Mesenchymal stem cell (in vitro differentiated cells and primary cell): ENCODE measurements at regions not wholly inside any gene's neighbourhood (a gene's known extent, or its start where the extent isn't known, plus 50 kb on each side); places are given as distances from the start of the nearest gene placed in this dataset.

Source experiments
- DNase-seq: peaks from one replicate; pipeline ENCODE4 v3.0.0-alpha.2; 2013
- H2AFZ ChIP-seq: one replicate; pipeline ENCODE4 v1.6.1; 2013; ENCODE audit warnings: low read depth, mild to moderate bottlenecking, control low read depth, inconsistent platforms, low read length, moderate library complexity
- H2AK5ac ChIP-seq: 2 replicates; pipeline ENCODE4 v1.6.1; 2013; ENCODE audit warnings: low read length, moderate library complexity, mild to moderate bottlenecking, inconsistent platforms; ENCODE audit not compliant: severe bottlenecking
- H2BK120ac ChIP-seq: one replicate; pipeline ENCODE4 v1.6.1; 2013; ENCODE audit warnings: low read depth, mild to moderate bottlenecking, inconsistent platforms, low read length, moderate library complexity
- H2BK12ac ChIP-seq, 2 experiments: one replicate each; pipeline ENCODE4 v1.6.1; 2013; ENCODE audit warnings: inconsistent platforms in 2 of 2, low read length in 2 of 2, mild to moderate bottlenecking in 2 of 2, moderate library complexity in 2 of 2, control low read depth in 1 of 2
- H2BK15ac ChIP-seq: one replicate; pipeline ENCODE4 v1.6.1; 2013; ENCODE audit warnings: mild to moderate bottlenecking, low read depth, inconsistent platforms; ENCODE audit not compliant: poor library complexity, severe bottlenecking
- H2BK5ac ChIP-seq: 2 replicates; pipeline ENCODE4 v1.6.1; 2013; ENCODE audit warnings: low read depth, mild to moderate bottlenecking, low read length, control low read depth, inconsistent platforms; ENCODE audit not compliant: poor library complexity, severe bottlenecking
- H3K14ac ChIP-seq, 2 experiments: one replicate each; pipeline ENCODE4 v1.6.1; 2013; ENCODE audit warnings: inconsistent platforms in 2 of 2, low read length in 2 of 2, control low read depth in 1 of 2, mild to moderate bottlenecking in 1 of 2, moderate library complexity in 1 of 2
- H3K18ac ChIP-seq, 2 experiments: one replicate each; pipeline ENCODE4 v1.6.1; 2013; ENCODE audit warnings: inconsistent platforms in 2 of 2, low read length in 2 of 2, control low read depth in 1 of 2, low read depth in 1 of 2, mild to moderate bottlenecking in 1 of 2
- H3K23ac ChIP-seq, 2 experiments: one replicate each; pipeline ENCODE4 v1.6.1; 2013; ENCODE audit warnings: inconsistent platforms in 2 of 2, low read length in 2 of 2, mild to moderate bottlenecking in 2 of 2, moderate library complexity in 2 of 2, control low read depth in 1 of 2
- H3K27ac ChIP-seq: 2 replicates; pipeline ENCODE4 v1.5.1; 2013; ENCODE audit warnings: mild to moderate bottlenecking, moderate library complexity, low read length, control low read depth, inconsistent platforms; ENCODE audit not compliant: poor library complexity, severe bottlenecking
- H3K27me3 ChIP-seq, 2 experiments: 2 replicates each; pipeline versions ENCODE4 v1.6.1 to v1.7.0; 2013; ENCODE audit warnings: low read length in 2 of 2, mild to moderate bottlenecking in 2 of 2, moderate library complexity in 2 of 2, control low read depth in 1 of 2, inconsistent platforms in 1 of 2; ENCODE audit not compliant: control insufficient read depth in 1 of 2, insufficient read depth in 1 of 2
- H3K36me3 ChIP-seq, 2 experiments: 2 replicates each; pipeline versions ENCODE4 v1.6.1 to v1.7.0; 2013; ENCODE audit warnings: low read length in 2 of 2, control low read depth in 1 of 2, inconsistent platforms in 1 of 2, low read depth in 1 of 2, mild to moderate bottlenecking in 1 of 2; ENCODE audit not compliant: insufficient read depth in 2 of 2, control insufficient read depth in 1 of 2
- H3K4ac ChIP-seq, 2 experiments: one replicate each; pipeline ENCODE4 v1.6.1; 2013; ENCODE audit warnings: inconsistent platforms in 2 of 2, low read length in 2 of 2, mild to moderate bottlenecking in 2 of 2, moderate library complexity in 2 of 2, control low read depth in 1 of 2, low read depth in 1 of 2
- H3K4me1 ChIP-seq: 2 replicates; pipeline ENCODE4 v1.6.1; 2013; ENCODE audit warnings: low read depth, low read length, control low read depth; ENCODE audit not compliant: control insufficient read depth, insufficient read depth
- H3K4me2 ChIP-seq: 2 replicates; pipeline ENCODE4 v1.6.1; 2013; ENCODE audit warnings: low read length, mild to moderate bottlenecking, inconsistent platforms; ENCODE audit not compliant: poor library complexity, severe bottlenecking
- H3K4me3 ChIP-seq, 2 experiments: 2 replicates each; pipeline versions ENCODE4 v1.5.1 to v1.7.0; 2013; ENCODE audit warnings: low read length in 2 of 2, mild to moderate bottlenecking in 2 of 2, control low read depth in 1 of 2, low read depth in 1 of 2; ENCODE audit not compliant: insufficient read depth in 1 of 2
- H3K79me1 ChIP-seq: replicated peaks from 2 replicates; pipeline ENCODE4 v1.6.1; 2013; ENCODE audit warnings: mild to moderate bottlenecking, control low read depth, low read length, inconsistent platforms; ENCODE audit not compliant: poor library complexity, severe bottlenecking
- H3K9ac ChIP-seq: 2 replicates; pipeline ENCODE4 v1.7.0; 2013; ENCODE audit warnings: mild to moderate bottlenecking, low read length, moderate library complexity
- H3K9me3 ChIP-seq: 2 replicates; pipeline ENCODE4 v1.7.0; 2013; ENCODE audit warnings: mild to moderate bottlenecking, low read length; ENCODE audit not compliant: control insufficient read depth
- H4K8ac ChIP-seq: one replicate; pipeline ENCODE4 v1.6.1; 2013; ENCODE audit warnings: inconsistent platforms, mild to moderate bottlenecking, low read length, moderate library complexity
- H4K91ac ChIP-seq: one replicate; pipeline ENCODE4 v1.6.1; 2013; ENCODE audit warnings: mild to moderate bottlenecking, low read length, inconsistent platforms
- WGBS: methylation state at CpG from one replicate; pipeline ENCODE4 v1.1.7; 2013; ENCODE audit warnings: mixed read lengths; 5-methylcytosine and 5-hydroxymethylcytosine counted together

DNA sequence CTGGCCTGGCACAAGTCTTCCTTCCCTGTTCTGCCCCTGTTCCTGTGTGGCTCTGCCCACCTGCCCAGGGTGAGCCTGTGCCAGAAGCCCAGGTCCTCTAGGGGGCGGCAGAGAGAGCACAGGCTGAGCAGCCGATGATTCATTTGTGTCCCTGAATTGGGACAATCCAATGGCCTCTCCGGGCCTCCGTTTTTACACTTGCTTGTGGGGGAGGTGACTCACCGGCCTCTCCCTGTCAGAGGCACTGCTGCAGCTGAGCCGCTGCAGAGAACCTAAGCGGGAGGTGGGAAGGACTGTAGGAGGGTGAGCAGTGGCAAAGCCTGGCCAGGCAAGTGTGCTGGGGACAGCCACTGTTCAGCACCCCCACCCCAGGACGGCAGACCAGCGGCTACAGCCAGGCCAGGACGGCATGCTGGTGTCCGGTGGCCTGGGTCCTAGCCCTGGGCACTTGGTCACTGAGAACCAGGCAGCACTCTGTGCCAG is 65.2 kb upstream of the LMO1 start:
- Histone ChIP-seq H3K79me1 (no peaks in the 10 kb centered on the region), H3K4me2 (peak overlapping the region; percentile 53), H3K4me3 (no peak overlapping the region), H3K9me3 (no peaks in the 10 kb centered on the region), H2AFZ (peak overlapping the region; percentile 84), H3K14ac (peak overlapping the region in 1 of 2 experiments; percentile 89), H3K9ac (no peak overlapping the region), H2BK120ac (no peak overlapping the region), H2AK5ac (no peak overlapping the region), H2BK12ac (no peak overlapping the region), H2BK5ac (no peak overlapping the region), H3K27ac (no peak overlapping the region), H3K23ac (no peak overlapping the region), H3K4me1 (peaks cover 31% of the 10 kb centered on the region), H3K27me3 (peaks cover 8 to 31% of the 10 kb centered on the region in 2 experiments), H4K8ac (no peak overlapping the region), H2BK15ac (no peak overlapping the region), H3K4ac (no peak overlapping the region), H3K36me3 (no peaks in the 10 kb centered on the region), H3K18ac (peak overlapping the region in 1 of 2 experiments; percentile 51), H4K91ac (no peak overlapping the region)
- under 1% methylated on average over 11 of the region's 11 CpGs for WGBS
- peak; percentile 90 for DNase-seq

DNA sequence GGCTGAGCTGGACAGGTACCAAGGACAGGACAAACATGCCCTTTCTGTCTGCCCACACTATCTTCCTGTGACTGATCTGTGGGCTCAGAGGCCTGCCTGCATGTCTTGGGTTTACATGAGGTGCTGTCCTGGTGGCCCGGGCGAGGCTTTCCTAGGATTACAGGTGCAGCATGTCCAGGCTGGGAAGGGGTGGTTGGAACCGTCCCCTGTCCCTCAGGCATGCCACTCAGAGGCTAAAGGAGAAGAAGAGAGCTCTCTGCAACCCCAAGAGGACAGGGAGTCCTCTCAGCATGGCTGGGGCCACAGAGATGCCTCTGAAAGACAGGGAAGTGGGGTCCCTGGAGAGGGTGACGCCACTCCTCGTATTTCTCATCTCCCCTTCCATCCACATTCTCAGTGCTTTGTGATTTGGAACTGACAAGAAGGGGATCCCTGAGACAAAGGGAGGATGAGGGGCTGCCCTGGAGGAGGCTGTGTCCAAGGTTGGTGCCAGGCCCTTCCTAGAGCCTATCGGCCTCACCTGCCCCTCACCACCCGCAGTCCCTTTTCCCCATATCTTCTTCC is 64.6 kb upstream of the LMO1 start:
- no peak overlapping the region for H3K18ac ChIP-seq
- no peak overlapping the region for H3K27ac ChIP-seq
- no peak overlapping the region for H3K23ac ChIP-seq
- WGBS = 97% methylated on average over 5 of the region's 7 CpGs
- H2BK15ac ChIP-seq = no peak overlapping the region
- no peak overlapping the region for H3K4me2 ChIP-seq
- H3K9me3 ChIP-seq = no peaks in the 10 kb centered on the region
- H3K79me1 ChIP-seq = no peaks in the 10 kb centered on the region
- peaks cover 28% of the 10 kb centered on the region for H3K4me1 ChIP-seq
- no peak overlapping the region for H3K4me3 ChIP-seq
- H2BK12ac ChIP-seq = no peak overlapping the region
- no peak for DNase-seq
- H3K9ac ChIP-seq = no peak overlapping the region
- H3K14ac ChIP-seq = no peak overlapping the region
- H2BK5ac ChIP-seq = no peak overlapping the region
- H4K8ac ChIP-seq = no peak overlapping the region
- H4K91ac ChIP-seq = no peak overlapping the region
- H2AK5ac ChIP-seq = no peak overlapping the region
- peaks cover 8 to 37% of the 10 kb centered on the region in 2 experiments for H3K27me3 ChIP-seq
- H3K4ac ChIP-seq = no peak overlapping the region
- H2AFZ ChIP-seq = peak overlapping the region; percentile 84
- no peak overlapping the region for H2BK120ac ChIP-seq
- no peaks in the 10 kb centered on the region for H3K36me3 ChIP-seq

DNA sequence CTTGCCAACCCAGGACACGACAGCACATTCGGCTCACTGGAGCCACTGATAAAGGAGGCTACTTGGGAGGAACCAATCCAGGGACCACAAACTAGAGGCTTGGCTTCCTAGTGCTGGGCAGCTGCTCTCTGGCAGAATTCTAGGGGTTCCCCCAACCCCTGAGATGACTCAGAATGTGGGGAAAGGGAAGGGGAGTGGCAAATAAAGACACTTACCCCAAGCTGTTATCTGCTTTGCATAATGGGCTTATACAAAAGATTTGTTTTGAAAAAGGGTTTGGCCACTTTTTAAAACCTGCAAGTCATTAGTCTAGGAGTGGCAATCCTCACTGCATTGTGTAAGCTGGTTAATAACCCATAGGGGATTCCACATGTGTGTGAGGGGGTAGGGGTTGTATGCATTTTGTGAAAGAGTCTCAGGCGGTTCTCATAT is 64.1 kb upstream of the LMO1 start:
- peaks cover 28% of the 10 kb centered on the region for H3K4me1 ChIP-seq
- 57% methylated on average over 3 of the region's 3 CpGs for WGBS

DNA sequence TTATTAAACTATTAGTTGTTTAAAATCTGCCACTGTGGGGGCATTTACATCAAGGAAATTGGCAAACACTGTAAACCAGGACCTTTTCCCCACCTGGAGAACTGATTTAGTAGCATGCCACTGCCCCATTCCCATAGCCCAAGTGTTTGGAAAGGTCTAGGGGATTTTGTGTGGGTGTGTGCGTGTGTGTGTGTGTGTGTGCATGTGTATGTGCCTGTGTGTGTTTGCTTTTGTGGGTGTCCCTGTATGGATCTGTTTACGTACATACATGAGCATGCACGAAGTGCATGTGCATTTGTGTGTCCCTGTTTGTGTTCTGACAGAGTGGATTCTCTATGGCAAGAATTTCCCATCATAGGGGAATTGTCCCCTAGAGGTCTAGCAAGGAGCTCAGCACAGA is 62.7 kb upstream of the LMO1 start:
- Histone ChIP-seq H4K8ac (no peak overlapping the region), H3K9me3 (no peaks in the 10 kb centered on the region), H3K27ac (no peak overlapping the region), H2BK120ac (no peak overlapping the region), H2BK5ac (no peak overlapping the region), H3K4ac (no peak overlapping the region), H3K18ac (no peak overlapping the region), H2BK15ac (no peak overlapping the region), H3K36me3 (no peaks in the 10 kb centered on the region), H3K4me2 (no peak overlapping the region), H4K91ac (no peak overlapping the region), H2AK5ac (no peak overlapping the region), H3K4me3 (no peak overlapping the region), H3K14ac (no peak overlapping the region), H2BK12ac (no peak overlapping the region), H3K23ac (no peak overlapping the region), H2AFZ (no peak overlapping the region), H3K27me3 (peaks cover 11 to 51% of the 10 kb centered on the region in 2 experiments), H3K4me1 (peaks cover 18% of the 10 kb centered on the region), H3K9ac (no peak overlapping the region), H3K79me1 (no peaks in the 10 kb centered on the region)
- no peak for DNase-seq
- WGBS = 85% methylated on average over 3 of the region's 3 CpGs

More for the DNA sequence above, 64.1 kb upstream of the LMO1 start:
- H3K79me1 ChIP-seq = no peaks in the 10 kb centered on the region
- H2BK15ac ChIP-seq = no peak overlapping the region
- no peaks in the 10 kb centered on the region for H3K36me3 ChIP-seq
- no peak overlapping the region for H3K4me2 ChIP-seq
- no peak overlapping the region for H3K23ac ChIP-seq
- no peak overlapping the region for H2BK12ac ChIP-seq
- no peak overlapping the region for H4K8ac ChIP-seq
- no peak overlapping the region for H3K18ac ChIP-seq
- no peak overlapping the region for H3K27ac ChIP-seq
- H3K14ac ChIP-seq = no peak overlapping the region
- H2AFZ ChIP-seq = no peak overlapping the region
- H3K4ac ChIP-seq = no peak overlapping the region
- H3K27me3 ChIP-seq = peaks cover 8 to 40% of the 10 kb centered on the region in 2 experiments
- H3K9me3 ChIP-seq = no peaks in the 10 kb centered on the region
- peak; percentile 4 for DNase-seq
- H4K91ac ChIP-seq = no peak overlapping the region
- H2AK5ac ChIP-seq = no peak overlapping the region
- no peak overlapping the region for H3K4me3 ChIP-seq
- H2BK120ac ChIP-seq = no peak overlapping the region
- no peak overlapping the region for H3K9ac ChIP-seq
- no peak overlapping the region for H2BK5ac ChIP-seq
